H9 (cell line): ENCODE measurements at regions not wholly inside any gene's neighbourhood (a gene's known extent, or its start where the extent isn't known, plus 50 kb on each side); places are given as distances from the start of the nearest gene placed in this dataset.

ENCODE experiments used
- DNase-seq: peaks from one replicate; pipeline ENCODE4 v3.0.0-alpha.2; 2017
- H2AFZ ChIP-seq: one replicate; pipeline ENCODE4 v1.6.1; 2013; ENCODE audit warnings: mild to moderate bottlenecking, low read length, control low read depth, moderate library complexity
- H2AK5ac ChIP-seq: 2 replicates; pipeline ENCODE4 v1.6.1; 2013; ENCODE audit warnings: low read length, control low read depth, mixed read lengths; ENCODE audit not compliant: insufficient read length
- H2BK120ac ChIP-seq: one replicate; pipeline ENCODE4 v1.6.1; 2013; ENCODE audit warnings: low read depth, mild to moderate bottlenecking, low read length, control low read depth, inconsistent platforms; ENCODE audit not compliant: poor library complexity, severe bottlenecking
- H2BK12ac ChIP-seq: 2 replicates; pipeline ENCODE4 v1.6.1; 2013; ENCODE audit warnings: low read length, control low read depth, mixed read lengths, low read depth; ENCODE audit not compliant: insufficient read length
- H2BK15ac ChIP-seq: 2 replicates; pipeline ENCODE4 v1.6.1; 2013; ENCODE audit warnings: low read depth, low read length, control low read depth
- H2BK20ac ChIP-seq: one replicate; pipeline ENCODE4 v1.6.1; 2013; ENCODE audit warnings: low read depth, mild to moderate bottlenecking, low read length, control low read depth, inconsistent platforms; ENCODE audit not compliant: poor library complexity, severe bottlenecking
- H2BK5ac ChIP-seq: 2 replicates; pipeline ENCODE4 v1.6.1; 2013; ENCODE audit warnings: low read length, control low read depth, mixed read lengths; ENCODE audit not compliant: insufficient read length
- H3K14ac ChIP-seq: 2 replicates; pipeline ENCODE4 v1.6.1; 2013; ENCODE audit warnings: low read length, control low read depth; ENCODE audit not compliant: insufficient read depth
- H3K18ac ChIP-seq: 2 replicates; pipeline ENCODE4 v1.6.1; 2013; ENCODE audit warnings: low read depth, mild to moderate bottlenecking, mixed read lengths, low read length, control low read depth; ENCODE audit not compliant: insufficient read length
- H3K23ac ChIP-seq: 2 replicates; pipeline ENCODE4 v1.6.1; 2013; ENCODE audit warnings: low read length, control low read depth, mixed read lengths, low read depth; ENCODE audit not compliant: insufficient read length
- H3K23me2 ChIP-seq: 2 replicates; pipeline ENCODE4 v1.6.1; 2013; ENCODE audit warnings: low read depth, mild to moderate bottlenecking, mixed read lengths, low read length, control low read depth; ENCODE audit not compliant: insufficient read length, poor library complexity, severe bottlenecking
- H3K27ac ChIP-seq: 2 replicates; pipeline ENCODE4 v1.5.1; 2013; ENCODE audit warnings: low read length, control low read depth, mixed read lengths, low read depth; ENCODE audit not compliant: insufficient read length
- H3K27me3 ChIP-seq: 2 replicates; pipeline ENCODE4 v1.6.1; 2013; ENCODE audit warnings: low read length, control low read depth, inconsistent platforms; ENCODE audit not compliant: insufficient read depth
- H3K4ac ChIP-seq: 2 replicates; pipeline ENCODE4 v1.6.1; 2013; ENCODE audit warnings: low read depth, mild to moderate bottlenecking, control low read depth, inconsistent platforms, low read length, moderate library complexity
- H3K4me1 ChIP-seq: 2 replicates; pipeline ENCODE4 v1.6.1; 2013; ENCODE audit warnings: low read length, control low read depth, inconsistent platforms; ENCODE audit not compliant: insufficient read depth
- H3K4me2 ChIP-seq: 2 replicates; pipeline ENCODE4 v1.6.1; 2013; ENCODE audit warnings: low read length, control low read depth, mixed read lengths; ENCODE audit not compliant: insufficient read length, insufficient read depth
- H3K56ac ChIP-seq: 2 replicates; pipeline ENCODE4 v1.6.1; 2013; ENCODE audit warnings: low read depth, mild to moderate bottlenecking, mixed read lengths, low read length, control low read depth; ENCODE audit not compliant: insufficient read length
- H3K79me1 ChIP-seq: 2 replicates; pipeline ENCODE4 v1.6.1; 2013; ENCODE audit warnings: low read depth, mild to moderate bottlenecking, moderate library complexity, low read length, control low read depth, inconsistent platforms; ENCODE audit not compliant: insufficient read depth, poor library complexity, severe bottlenecking
- H3K79me2 ChIP-seq: 2 replicates; pipeline ENCODE4 v1.6.1; 2013; ENCODE audit warnings: low read length, control low read depth, inconsistent platforms; ENCODE audit not compliant: insufficient read depth
- H3K9ac ChIP-seq: 2 replicates; pipeline ENCODE4 v1.6.1; 2013; ENCODE audit warnings: low read length, control low read depth, mixed read lengths; ENCODE audit not compliant: insufficient read length; ENCODE audit errors: extremely low read depth
- H3K9me3 ChIP-seq: one replicate; pipeline ENCODE4 v1.6.1; 2013; ENCODE audit warnings: low read depth, low read length, inconsistent platforms; ENCODE audit not compliant: control insufficient read depth
- H3T11ph ChIP-seq: one replicate; pipeline ENCODE4 v1.6.1; 2013; ENCODE audit warnings: mild to moderate bottlenecking, low read length, control low read depth, inconsistent platforms
- H4K20me1 ChIP-seq: one replicate; pipeline ENCODE4 v1.6.1; 2013; ENCODE audit not compliant: control insufficient read depth, insufficient read length, insufficient read depth
- H4K5ac ChIP-seq: 2 replicates; pipeline ENCODE4 v1.6.1; 2013; ENCODE audit warnings: low read depth, mild to moderate bottlenecking, mixed read lengths, low read length, control low read depth; ENCODE audit not compliant: insufficient read length
- H4K8ac ChIP-seq: replicated peaks from 2 replicates; pipeline ENCODE4 v1.6.1; 2013; ENCODE audit warnings: low read length, control low read depth, mixed read lengths, low read depth; ENCODE audit not compliant: insufficient read length
- H4K91ac ChIP-seq: 2 replicates; pipeline ENCODE4 v1.6.1; 2013; ENCODE audit warnings: low read depth, mild to moderate bottlenecking, moderate library complexity, mixed read lengths, low read length, control low read depth; ENCODE audit not compliant: insufficient read length
- H3K27ac Mint-ChIP-seq, 3 experiments: 2 replicates in 2 of 3; 3 replicates in 1 of 3; pipeline ENCODE4 v1.8.0; 2020 to 2021; ENCODE audit warnings: mixed read lengths in 3 of 3, mild to moderate bottlenecking in 1 of 3, moderate library complexity in 1 of 3
- H3K27me3 Mint-ChIP-seq: 2 replicates; pipeline ENCODE4 v1.8.0; 2021; ENCODE audit warnings: low read depth, mild to moderate bottlenecking, moderate library complexity, mixed read lengths
- H3K36me3 Mint-ChIP-seq, 3 experiments: 2 replicates in 2 of 3; 3 replicates in 1 of 3; pipeline ENCODE4 v1.8.0; 2020 to 2021; ENCODE audit warnings: low read depth in 3 of 3, mixed read lengths in 3 of 3; ENCODE audit not compliant: insufficient read depth in 1 of 3
- H3K4me1 Mint-ChIP-seq, 2 experiments: 2 replicates each; pipeline ENCODE4 v1.8.0; 2020; ENCODE audit warnings: mixed read lengths in 2 of 2
- H3K4me3 Mint-ChIP-seq, 2 experiments: 2 replicates in 1 of 2; 3 replicates in 1 of 2; pipeline ENCODE4 v1.8.0; 2020 to 2021; ENCODE audit warnings: mild to moderate bottlenecking in 2 of 2, mixed read lengths in 2 of 2, moderate library complexity in 1 of 2
- H3K9me3 Mint-ChIP-seq, 2 experiments: 2 replicates in 1 of 2; 3 replicates in 1 of 2; pipeline ENCODE4 v1.8.0; 2020; ENCODE audit warnings: mild to moderate bottlenecking in 2 of 2, mixed read lengths in 2 of 2, moderate library complexity in 1 of 2
- CTCF ChIP-seq: fragments of 200-600 bp; sonication (generic); conservative IDR thresholded peaks from 3 replicates; pipeline ENCODE4 v1.8.0; 2021; ENCODE audit warnings: antibody characterized with exemption, mild to moderate bottlenecking
- WGBS: extraction: QIAGEN DNeasy Blood & Tissue Kit; methylation state at CpG from one replicate; pipeline ENCODE4 v1.1.7; 2013; ENCODE audit warnings: missing lambda C conversion rate, low lambda C conversion rate, mixed read lengths; ENCODE audit not compliant: insufficient read length; ENCODE audit errors: extremely low coverage; 5-methylcytosine and 5-hydroxymethylcytosine counted together

- H3K14ac ChIP-seq: no peak overlapping the region
- Mint-ChIP-seq H3K36me3 (no peaks in the 10 kb centered on the region), H3K4me1 (peaks cover 3 to 9% of the 10 kb centered on the region in 2 experiments; a peak in 3 of 4 replicates), H3K27ac (no peak overlapping the region), H3K9me3 (no peaks in the 10 kb centered on the region), H3K4me3 (no peak overlapping the region), H3K27me3 (peaks cover 12% of the 10 kb centered on the region)
- H3K18ac ChIP-seq: no peak overlapping the region
- H3K9ac ChIP-seq: no peak overlapping the region
- no peak overlapping the region for H2AK5ac ChIP-seq
- H4K5ac ChIP-seq: no peak overlapping the region
- H3K4me2 ChIP-seq: no peak overlapping the region
- H2AFZ ChIP-seq: no peak overlapping the region
- WGBS: no CpG with 5 or more reads among the region's 6 CpGs
- TF ChIP-seq CTCF: no peak
- H3T11ph ChIP-seq: no peak overlapping the region
- H3K9me3 ChIP-seq: no peaks in the 10 kb centered on the region
- H3K27me3 ChIP-seq: no peaks in the 10 kb centered on the region
- H4K91ac ChIP-seq: no peak overlapping the region
- no peak overlapping the region for H2BK5ac ChIP-seq
- H2BK15ac ChIP-seq: no peak overlapping the region
- H2BK20ac ChIP-seq: no peak overlapping the region
- H4K8ac ChIP-seq: no peak overlapping the region
- no peaks in the 10 kb centered on the region for H4K20me1 ChIP-seq
- no peak overlapping the region for H3K27ac ChIP-seq
- H3K23me2 ChIP-seq: no peaks in the 10 kb centered on the region
- H3K4ac ChIP-seq: no peak overlapping the region
- no peaks in the 10 kb centered on the region for H3K79me2 ChIP-seq
- H3K56ac ChIP-seq: no peak overlapping the region
- no peak overlapping the region for H3K23ac ChIP-seq
- H3K79me1 ChIP-seq: no peaks in the 10 kb centered on the region
- H3K4me1 ChIP-seq: no peaks in the 10 kb centered on the region
- DNase-seq: no peak
- H2BK12ac ChIP-seq: no peak overlapping the region
- H2BK120ac ChIP-seq: no peak overlapping the region
Measured at GRCh38 chr2:65541773-65542172, 109.4 kb upstream of the SPRED2 start.
